ENCODE measurements at regions not wholly inside any gene's neighbourhood (a gene's known extent, or its start where the extent isn't known, plus 50 kb on each side); places are given as distances from the start of the nearest gene placed in this dataset.

GRCh38 chr5:7225826-7226225 lies 170.1 kb upstream of the ADCY2 start:
- no peak for TF ChIP-seq CTCF (IDR thresholded peaks at IDR 0.05)
- TF ChIP-seq ZFX (IDR thresholded peaks at IDR 0.05; ENCODE audit: borderline replicate concordance), result no peak
- no peak overlapping the region for H3K27ac ChIP-seq

GRCh38 chr5:7242118-7242710 lies 153.7 kb upstream of the ADCY2 start:
- TF ChIP-seq ZFX (IDR thresholded peaks at IDR 0.05; ENCODE audit: borderline replicate concordance) (no peak), CTCF (IDR thresholded peaks at IDR 0.05) (no peak)
- H3K27ac ChIP-seq, result no peak overlapping the region

GRCh38 chr5:7244208-7244607 lies 151.7 kb upstream of the ADCY2 start:
- no peak overlapping the region for H3K27ac ChIP-seq

DNA sequence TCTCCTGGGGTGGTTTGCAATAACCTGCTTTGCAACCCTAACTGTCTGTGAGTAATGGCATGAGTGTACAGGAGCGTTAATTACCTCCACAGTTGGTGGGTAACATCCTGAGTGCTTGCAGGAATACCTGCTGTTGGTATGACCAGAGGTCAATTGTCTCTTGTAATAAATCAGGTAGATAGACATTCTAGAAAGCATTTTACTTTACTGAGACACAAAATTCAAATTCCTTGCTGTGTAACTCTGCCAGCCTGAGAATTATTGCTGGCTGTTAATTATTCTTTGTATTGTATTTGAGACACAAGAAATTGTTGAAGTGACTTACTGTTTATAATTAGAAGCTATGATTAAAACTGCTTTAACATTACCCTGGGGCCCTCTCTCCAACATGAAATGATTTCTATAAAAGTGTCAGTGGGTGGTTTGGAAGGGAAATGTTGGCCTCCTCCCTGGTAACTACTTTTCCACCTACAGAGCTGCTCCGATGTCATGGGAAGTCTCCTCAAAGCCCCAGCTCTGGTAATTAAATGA lies 150.8 kb upstream of the ADCY2 start:
- no peak overlapping the region for H3K27ac ChIP-seq
- no peak for TF ChIP-seq CTCF (IDR thresholded peaks at IDR 0.05)
- no peak for TF ChIP-seq ZFX (IDR thresholded peaks at IDR 0.05; ENCODE audit: borderline replicate concordance)

More at GRCh38 chr5:7244208-7244607, 151.7 kb upstream of the ADCY2 start:
- TF ChIP-seq CTCF (IDR thresholded peaks at IDR 0.05) (no peak), ZFX (IDR thresholded peaks at IDR 0.05; ENCODE audit: borderline replicate concordance) (no peak)

- TF ChIP-seq CTCF (IDR thresholded peaks at IDR 0.05), result no peak
- no peak for TF ChIP-seq ZFX (IDR thresholded peaks at IDR 0.05; ENCODE audit: borderline replicate concordance)
- no peak overlapping the region for H3K27ac ChIP-seq
These were observed 149.7 kb upstream of the ADCY2 start for GRCh38 chr5:7246287-7246686.

DNA sequence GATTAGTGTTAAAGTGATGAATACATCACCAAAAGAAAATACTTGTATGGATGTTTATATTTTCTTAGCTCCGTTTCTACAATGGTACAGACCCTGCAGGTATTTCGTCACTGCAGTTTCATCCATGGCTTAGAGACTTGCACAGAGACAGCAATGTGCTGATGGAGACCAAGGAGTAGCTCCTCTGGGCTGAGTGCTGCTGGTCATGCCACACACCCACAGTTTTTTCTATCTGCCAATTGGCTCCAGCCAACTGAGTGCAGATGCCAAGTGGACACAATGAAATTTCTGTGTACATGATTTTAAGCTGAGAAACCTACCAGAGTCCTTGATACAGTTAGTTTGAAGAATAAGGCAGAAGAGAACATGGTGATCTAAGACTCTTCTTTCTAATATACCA lies 145.9 kb upstream of the ADCY2 start:
- TF ChIP-seq CTCF (IDR thresholded peaks at IDR 0.05) (no peak), ZFX (IDR thresholded peaks at IDR 0.05; ENCODE audit: borderline replicate concordance) (no peak)
- no peak overlapping the region for H3K27ac ChIP-seq

DNA sequence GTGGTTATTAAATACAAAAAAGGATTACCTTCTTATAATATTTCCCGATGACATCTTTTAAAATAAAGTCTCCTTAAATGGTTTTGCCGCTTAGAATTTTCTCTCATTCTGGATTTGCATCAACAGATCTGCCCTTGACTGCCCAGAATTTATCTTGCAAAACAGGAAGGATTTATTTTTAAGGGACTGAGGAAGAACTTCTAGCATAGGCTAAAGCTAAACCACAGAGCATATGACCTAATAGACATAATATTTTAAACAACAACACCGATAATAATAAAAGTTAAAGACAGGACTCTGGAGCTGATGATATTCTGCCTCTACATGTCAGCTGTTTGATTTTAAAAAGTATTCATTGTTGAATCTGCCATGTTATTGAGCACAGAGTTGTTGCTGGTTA lies 145.3 kb upstream of the ADCY2 start:
- H3K27ac ChIP-seq, result no peak overlapping the region
- TF ChIP-seq ZFX (IDR thresholded peaks at IDR 0.05; ENCODE audit: borderline replicate concordance) (no peak), CTCF (IDR thresholded peaks at IDR 0.05) (no peak)
